DOHH2 (cell line): ENCODE measurements at regions not wholly inside any gene's neighbourhood (a gene's known extent, or its start where the extent isn't known, plus 50 kb on each side); places are given as distances from the start of the nearest gene placed in this dataset.

Experiments
- CTCF ChIP-seq: fragments of 200-600 bp; sonication (generic); IDR thresholded peaks from one replicate; pipeline ENCODE4 v1.5.1; 2014; ENCODE audit warnings: antibody characterized with exemption, mild to moderate bottlenecking, low read depth, low read length; ENCODE audit not compliant: poor library complexity, severe bottlenecking
- EZH2phosphoT487 ChIP-seq: fragments of 200-600 bp; sonication (generic); IDR thresholded peaks from 2 replicates; pipeline ENCODE4 v1.6.1; 2017; ENCODE audit warnings: borderline replicate concordance, mild to moderate bottlenecking, antibody characterized with exemption, low read length, moderate library complexity, mixed read lengths

- TF ChIP-seq CTCF (no peak), EZH2phosphoT487 (no peak)
Observed at GRCh38 chr1:219489636-219490035, 123.3 kb downstream of the ZC3H11B start.
